ENCODE measurements at regions not wholly inside any gene's neighbourhood (a gene's known extent, or its start where the extent isn't known, plus 50 kb on each side); places are given as distances from the start of the nearest gene placed in this dataset.
"Not testable (repeated sequence)": the region's sequence is repeated elsewhere in the genome, so short reads cannot be mapped to it uniquely, and the experiment has no call there.

DNA sequence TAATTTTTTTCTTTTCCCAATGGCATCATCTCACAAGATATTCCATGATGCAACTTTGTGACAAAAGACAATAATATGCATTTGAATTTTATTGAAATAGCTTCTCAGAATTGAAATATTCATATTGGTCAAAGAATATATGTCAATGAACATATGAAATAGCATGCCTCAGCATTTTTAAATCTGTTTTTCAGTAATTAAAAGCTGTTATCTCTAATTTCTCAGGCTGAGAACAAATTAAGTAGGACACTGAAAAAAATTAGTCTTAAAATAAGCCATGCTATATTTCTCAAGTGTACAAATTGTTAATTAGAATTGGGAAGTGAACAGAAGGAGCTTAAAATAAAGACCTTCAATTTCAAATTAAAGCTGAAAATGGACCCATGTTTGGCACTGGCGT, 570.1 kb downstream of the MFSD1 start:
- no peak for DNase-seq (ENCODE audit: low read depth)

GRCh38 chr3:159378396-159379194, 576.7 kb downstream of the MFSD1 start:
- no peak for DNase-seq (ENCODE audit: low read depth)

DNA sequence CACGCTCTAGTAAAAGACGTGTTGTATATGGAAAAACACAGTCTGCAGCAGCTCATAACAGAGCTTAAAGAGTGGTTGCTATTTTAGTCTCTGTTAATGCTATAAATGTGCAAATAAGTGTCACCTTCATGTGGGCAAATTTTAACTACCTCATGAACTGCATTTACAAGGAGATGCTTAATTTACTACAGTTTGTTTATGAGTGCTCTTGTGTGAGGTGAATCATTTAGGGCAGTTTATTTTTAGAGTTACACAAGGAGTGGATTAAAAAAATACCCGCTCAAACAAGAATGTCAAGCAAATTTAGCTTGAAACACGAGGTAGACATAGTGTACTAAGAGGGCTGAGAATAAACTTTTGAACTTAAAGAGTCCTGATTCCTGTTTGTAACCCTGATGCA, 579.0 kb downstream of the MFSD1 start:
- DNase-seq (ENCODE audit: low read depth), result no peak

DNA sequence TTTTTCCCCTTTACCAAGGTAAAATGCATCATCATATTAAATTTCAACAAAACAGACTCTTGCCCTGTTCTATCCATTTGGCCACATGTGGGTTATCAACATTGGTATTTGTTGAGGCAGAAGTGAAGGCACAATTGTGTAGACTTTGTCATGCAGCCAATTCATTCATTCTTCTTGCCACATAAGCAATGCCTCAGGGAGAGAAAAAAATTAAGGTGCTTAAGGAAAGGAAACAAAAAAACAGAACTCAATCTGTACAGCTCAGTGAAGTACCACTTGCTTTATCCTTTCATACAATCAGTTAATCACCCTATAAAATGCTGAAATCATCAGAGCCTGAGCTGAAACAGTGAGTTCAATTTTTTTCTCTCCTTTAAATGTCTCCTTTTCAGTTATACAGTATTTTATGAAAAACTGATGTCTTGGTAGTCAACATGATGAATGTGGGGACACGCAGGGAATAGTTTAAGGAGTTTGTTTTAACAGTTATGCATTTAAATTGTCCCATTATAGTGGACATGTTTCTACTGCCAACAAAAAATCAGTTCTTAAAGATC, 588.9 kb downstream of the MFSD1 start:
- no peak for DNase-seq (ENCODE audit: low read depth)

DNA sequence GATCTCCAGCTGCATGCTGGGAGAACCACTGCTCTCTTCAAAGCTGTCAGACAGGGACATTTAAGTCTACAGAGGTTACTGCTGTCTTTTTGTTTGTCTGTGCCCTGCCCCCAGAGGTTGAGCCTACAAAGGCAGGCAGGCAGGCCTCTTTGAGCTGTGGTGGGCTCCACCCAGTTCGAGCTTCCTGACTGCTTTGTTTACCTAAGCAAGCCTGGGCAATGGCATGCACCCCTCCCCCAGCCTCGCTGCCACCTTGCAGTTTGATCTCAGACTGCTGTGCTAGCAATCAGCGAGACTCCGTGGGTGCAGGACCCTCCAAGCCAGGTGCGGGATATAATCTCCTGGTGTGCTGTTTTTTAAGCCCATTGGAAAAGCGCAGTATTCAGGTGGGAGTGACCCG, 591.0 kb upstream of the IL12A start:
- DNase-seq (ENCODE audit: low read depth), result not testable (repeated sequence)

DNA sequence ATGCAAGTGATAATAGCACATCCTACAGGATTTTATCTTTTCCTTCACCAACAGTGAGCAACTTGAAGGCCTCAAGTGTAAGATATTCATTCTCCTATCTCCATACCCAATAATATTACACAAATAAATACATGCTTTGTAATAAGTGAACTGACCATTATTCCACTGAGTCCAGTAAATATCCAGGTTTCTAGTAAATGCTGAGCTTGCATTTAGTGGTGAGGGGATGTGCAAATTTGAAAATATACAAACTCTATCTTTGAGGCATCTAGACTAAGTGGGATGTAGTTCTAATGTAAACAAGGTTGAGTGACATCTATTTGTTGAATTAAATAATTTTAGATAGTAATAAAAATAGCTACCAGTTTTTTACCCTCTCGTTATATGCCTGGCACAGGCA, 587.6 kb upstream of the IL12A start:
- no peak for DNase-seq (ENCODE audit: low read depth)

DNA sequence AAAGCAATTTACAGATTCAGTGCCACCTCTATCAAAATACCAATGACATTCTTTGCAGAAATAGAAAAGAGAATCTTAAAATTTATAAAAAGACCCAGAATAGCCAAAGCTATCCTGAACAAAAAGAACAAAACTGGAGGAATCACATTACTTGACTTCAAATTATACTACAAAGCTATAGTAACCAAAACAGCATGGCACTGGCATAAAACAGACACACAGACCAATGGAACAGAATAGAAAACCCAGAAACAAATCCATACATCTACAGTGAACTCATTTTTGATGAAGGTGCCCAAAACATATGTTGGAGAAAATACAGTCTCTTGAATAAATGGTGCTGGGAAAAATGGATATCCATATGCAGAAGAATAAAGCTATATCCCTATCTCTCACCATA, 578.9 kb upstream of the IL12A start:
- not testable (repeated sequence) for DNase-seq (ENCODE audit: low read depth)

GRCh38 chr3:159413319-159413718, 575.3 kb upstream of the IL12A start:
- no peak for DNase-seq (ENCODE audit: low read depth)

GRCh38 chr3:159416856-159417255, 571.8 kb upstream of the IL12A start:
- no peak for DNase-seq (ENCODE audit: low read depth)

DNA sequence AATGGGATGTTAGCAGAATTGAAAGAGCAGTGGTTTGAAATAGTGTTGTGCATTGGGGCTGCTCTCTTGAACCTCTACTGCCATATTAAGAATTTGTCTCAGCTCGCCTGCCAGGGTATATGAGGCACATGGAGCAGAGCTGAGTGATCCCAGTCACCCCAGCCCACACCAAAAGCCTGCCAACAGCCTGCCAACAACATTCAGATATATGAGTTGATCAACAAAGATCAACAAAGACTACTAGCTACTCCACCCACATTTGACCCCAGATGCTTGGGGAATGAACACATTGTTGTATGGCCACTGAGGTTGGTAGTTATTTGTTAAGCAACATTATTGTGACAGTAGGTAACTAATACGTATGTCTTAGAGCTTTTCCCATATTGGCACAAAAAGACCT, 570.9 kb upstream of the IL12A start:
- no peak for DNase-seq (ENCODE audit: low read depth)

DNA sequence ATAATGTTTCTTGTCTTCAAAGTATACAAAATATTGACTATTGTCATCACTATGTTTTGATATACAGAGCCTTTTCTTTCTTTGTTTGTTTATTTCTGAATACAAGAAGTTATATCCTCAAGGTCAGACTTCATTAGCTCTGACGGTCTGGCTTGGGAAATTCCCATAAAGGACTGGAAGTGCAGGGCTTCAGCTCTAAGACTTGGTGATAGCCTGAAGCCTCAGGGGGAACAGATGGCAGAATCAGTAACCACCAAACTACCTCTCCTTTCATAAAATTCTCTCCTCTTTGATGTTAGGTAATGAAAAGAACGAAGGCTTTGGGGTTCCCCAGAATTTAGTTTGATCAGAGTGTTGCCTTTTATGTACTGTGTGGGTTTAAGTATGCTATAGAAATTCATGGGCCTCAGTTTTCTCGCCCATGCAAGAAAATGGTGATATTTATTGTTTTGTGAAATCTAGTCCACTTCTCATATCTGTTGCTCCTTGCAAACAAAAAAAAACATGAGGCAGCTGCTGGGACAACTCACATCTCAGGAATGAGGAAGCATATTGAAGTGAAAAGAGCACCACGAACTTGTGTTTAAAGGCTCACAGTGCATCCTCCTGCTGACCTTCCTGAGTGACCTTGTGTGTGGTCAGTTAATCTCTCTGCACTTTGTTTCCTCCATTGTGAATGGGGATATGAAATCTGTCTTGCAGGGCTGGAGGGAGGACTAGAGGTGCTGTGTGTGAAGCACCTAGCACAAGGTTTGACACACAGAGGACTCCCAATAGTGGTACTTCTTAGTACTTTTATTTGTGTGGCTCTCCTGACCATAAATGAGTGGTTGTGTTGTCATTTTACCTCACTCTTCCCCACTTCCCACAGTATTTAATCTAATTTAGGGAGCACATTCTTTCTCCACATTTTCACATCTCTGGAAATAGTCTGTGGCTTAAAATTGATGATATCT, 569.8 kb upstream of the IL12A start:
- DNase-seq (ENCODE audit: low read depth), result no peak

DNA sequence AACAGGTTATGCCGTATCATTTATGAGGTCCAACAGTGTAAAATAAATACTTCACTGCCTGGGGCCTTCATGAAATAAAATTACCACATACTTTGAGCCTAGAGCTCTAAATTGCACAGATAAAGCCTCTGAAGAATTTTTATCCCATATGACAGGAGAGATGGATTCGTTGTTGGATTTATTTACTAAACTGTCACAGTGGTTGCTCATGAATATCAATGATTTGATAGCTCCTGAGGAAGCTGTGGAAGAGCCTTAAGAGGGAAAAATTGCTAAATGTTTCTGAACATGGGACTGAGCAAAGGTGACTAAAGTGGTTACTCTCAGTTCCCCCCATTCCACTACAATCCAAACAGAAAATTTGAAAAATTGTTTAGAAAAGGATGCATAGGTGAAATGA, 558.9 kb upstream of the IL12A start:
- DNase-seq (ENCODE audit: low read depth), result no peak

DNA sequence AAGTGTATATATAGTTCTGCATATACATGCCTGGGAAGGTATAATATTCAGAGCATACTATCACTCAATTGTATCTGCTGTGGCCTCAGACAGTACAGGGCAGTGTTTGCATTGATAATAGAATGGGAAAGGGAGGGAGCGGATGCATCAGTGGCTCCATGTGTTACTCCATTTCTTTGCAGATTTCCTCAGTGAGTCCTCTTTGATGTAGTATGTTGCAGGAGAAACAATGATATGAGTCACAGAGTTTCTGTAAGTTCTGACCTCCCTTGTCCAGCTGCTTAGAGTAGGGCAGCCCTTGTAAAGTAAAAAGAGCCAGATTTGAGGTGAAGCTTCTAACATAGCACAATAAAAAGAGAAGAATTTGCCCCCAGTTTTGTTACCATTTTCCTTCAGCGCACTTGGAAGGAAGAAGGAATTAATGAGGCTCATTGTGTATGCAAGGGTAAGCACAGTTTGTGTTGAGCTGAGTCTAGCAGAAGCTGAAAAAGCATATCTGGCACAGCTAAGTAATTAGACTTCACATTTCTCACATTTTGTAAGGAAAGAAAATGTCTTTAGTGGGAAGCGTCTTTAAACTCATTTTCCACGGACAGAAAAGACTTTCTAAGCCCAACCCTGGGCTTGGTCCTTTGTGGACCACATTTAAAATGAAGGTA, 555.8 kb upstream of the IL12A start:
- no peak for DNase-seq (ENCODE audit: low read depth)

DNA sequence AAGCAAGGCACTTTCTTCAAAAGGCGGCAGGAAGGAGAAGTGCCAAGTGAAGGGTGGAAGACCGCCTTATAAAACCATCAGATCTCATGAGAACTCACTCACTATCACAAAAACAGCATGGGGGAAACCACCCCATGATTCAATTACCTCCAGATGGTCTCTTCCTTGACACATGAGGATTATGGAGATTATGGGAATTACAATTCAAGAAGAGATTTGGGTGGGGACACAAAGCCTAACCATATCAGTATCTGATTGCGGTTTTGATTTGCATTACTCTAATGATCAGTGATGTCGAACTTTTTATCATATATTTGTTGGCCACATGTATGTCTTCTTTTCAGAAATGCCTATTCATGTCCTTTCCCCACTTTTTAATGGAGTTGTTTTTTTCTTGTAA, 549.3 kb upstream of the IL12A start:
- DNase-seq (ENCODE audit: low read depth), result no peak

- no peak for DNase-seq (ENCODE audit: low read depth)
These were observed 547.4 kb upstream of the IL12A start for GRCh38 chr3:159441279-159441678.

DNA sequence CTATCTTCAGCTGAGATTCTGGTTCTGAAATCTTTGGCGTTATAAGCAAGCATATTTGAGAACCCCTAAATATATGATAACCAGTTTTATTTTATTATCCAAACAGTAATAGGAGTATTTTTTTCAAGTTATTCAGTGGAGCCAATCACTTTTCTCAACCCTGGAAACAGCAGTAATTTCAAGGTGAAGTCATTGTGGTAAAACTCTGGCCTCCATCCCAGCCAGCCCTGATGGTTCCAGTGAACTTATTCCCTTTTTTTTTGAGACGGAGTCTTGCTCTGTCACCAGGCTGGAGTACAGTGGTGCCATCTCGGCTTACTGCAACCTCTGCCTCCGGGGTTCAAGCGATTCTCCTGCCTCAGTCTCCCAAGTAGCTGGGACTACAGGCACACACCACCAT, 545.4 kb upstream of the IL12A start:
- DNase-seq (ENCODE audit: low read depth), result no peak

GRCh38 chr3:159447841-159448240, 540.8 kb upstream of the IL12A start:
- no peak for DNase-seq (ENCODE audit: low read depth)

GRCh38 chr3:159448902-159449301, 539.7 kb upstream of the IL12A start:
- DNase-seq (ENCODE audit: low read depth), result no peak

GRCh38 chr3:159451067-159451466, 537.6 kb upstream of the IL12A start:
- no peak for DNase-seq (ENCODE audit: low read depth)

DNA sequence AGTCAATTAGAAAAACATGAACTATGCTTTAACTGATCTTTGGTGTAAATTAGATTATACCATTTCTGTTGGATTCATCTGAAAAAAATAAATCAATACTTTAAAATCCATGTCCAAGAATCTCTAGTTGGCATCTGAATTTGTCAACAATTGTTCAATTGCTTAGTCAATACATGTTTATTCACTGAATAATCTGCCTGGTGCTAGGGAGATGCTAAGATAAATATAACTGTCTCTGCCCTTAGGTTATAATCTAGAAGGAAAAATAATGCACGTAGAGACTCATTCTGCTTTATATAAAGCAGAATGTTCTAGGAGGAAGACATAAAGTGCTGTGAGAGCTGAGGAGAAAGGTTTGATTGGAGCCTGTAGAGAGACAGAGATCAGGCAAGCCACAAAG, 537.2 kb upstream of the IL12A start:
- no peak for DNase-seq (ENCODE audit: low read depth)

DNA sequence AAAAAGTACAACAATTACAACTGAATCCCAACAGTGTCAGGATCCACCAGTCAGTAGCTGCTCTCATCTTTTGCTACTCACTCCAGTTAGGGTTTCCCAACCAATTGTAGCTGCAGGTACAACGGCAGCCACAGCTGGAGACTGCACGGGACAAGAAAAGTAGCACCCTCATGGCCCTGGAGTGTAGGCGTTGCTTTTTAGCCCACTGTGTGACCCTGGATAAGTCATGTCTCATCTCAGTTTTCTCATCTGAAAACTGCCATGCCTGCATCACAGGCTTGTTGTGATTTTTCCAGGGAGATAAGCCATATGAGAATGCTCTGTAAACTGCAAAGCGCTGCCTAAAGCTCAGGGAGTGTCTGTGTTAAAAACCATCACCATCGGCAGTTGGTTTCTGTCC, 535.6 kb upstream of the IL12A start:
- no peak for DNase-seq (ENCODE audit: low read depth)

DNA sequence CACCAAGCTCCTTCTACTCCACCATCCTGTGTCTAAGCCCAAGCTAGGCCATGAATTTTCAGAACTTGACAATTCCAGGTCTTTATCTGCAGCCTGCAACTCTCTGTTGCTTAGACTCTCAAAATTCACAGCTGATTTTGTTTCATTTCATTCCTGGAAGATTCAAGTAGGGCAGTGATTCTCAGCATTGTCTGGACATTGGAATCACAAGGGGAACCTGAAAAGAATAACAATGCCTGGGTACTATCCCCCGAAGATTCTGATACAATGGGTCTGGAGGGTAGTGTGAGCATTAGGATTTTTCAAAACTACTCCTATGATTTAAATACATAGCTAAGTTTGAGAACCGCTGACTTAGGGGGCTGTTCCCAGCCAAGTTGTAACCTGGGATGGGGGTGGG, 534.7 kb upstream of the IL12A start:
- DNase-seq (ENCODE audit: low read depth), result no peak

Data from non-pigmented ciliary epithelial cell (primary cell).